ENCODE measurements at regions not wholly inside any gene's neighbourhood (a gene's known extent, or its start where the extent isn't known, plus 50 kb on each side); places are given as distances from the start of the nearest gene placed in this dataset.

DNA sequence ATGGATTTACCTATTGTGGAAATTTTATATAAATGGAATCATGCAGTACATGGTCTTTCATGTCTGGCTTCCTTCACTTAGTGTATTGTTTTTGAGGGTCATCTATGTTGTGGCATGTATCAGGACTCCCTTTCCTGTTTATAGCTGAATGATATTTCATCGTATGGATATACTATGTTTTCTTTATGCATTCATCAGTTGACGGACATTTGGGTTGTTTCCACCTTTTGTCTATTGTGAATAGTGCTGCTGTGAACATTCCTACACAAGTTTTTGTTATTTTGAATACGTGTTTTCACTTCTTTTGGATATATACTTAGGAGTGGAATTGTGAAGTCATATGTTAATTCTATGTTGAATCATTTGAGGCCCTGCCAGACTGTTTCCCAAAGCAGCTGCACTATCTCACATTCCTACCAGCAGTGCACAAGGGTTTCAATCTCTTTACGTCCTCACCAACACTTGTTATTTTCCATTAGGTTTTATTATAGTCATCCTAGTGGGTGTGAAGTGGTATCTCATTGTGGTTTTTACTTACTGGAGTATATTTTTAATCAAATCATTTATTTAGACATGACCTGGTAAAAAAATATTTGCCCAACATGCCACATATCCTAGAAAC is 262.7 kb downstream of the DLEU7 start:
- intact Hi-C loops (cut with DNase I): no loop called here
- 40 to 46% (median 41%) methylated on average over 4 of the region's 4 CpGs for WGBS, 3 donors
- no peaks in the 10 kb centered on the region for H3K36me3 ChIP-seq

GRCh38 chr13:50581586-50582196 is 261.8 kb downstream of the DLEU7 start:
- Histone ChIP-seq H3K9me3 (no peaks in the 10 kb centered on the region), H3K27ac (no peak overlapping the region), H3K4me1 (ENCODE audit: insufficient read depth) (no peaks in the 10 kb centered on the region), H3K4me3 (no peak overlapping the region), H3K27me3 (no peaks in the 10 kb centered on the region), H3K36me3 (no peaks in the 10 kb centered on the region)
- TF ChIP-seq EP300 (IDR thresholded peaks at IDR 0.05): no peak
- no peak for TF ChIP-seq CTCF (IDR thresholded peaks at IDR 0.05)
- no peak for TF ChIP-seq POLR2A (IDR thresholded peaks at IDR 0.05)
- 82 to 97% (median 88%) methylated on average over 1 of the region's 1 CpG for WGBS, 3 donors
- no peak for DNase-seq
- intact Hi-C loops (cut with DNase I): no loop called here

More for the DNA sequence above, 262.7 kb downstream of the DLEU7 start:
- DNase-seq: no peak
- Histone ChIP-seq H3K4me3 (no peak overlapping the region), H3K27me3 (no peaks in the 10 kb centered on the region), H3K4me1 (ENCODE audit: insufficient read depth) (no peaks in the 10 kb centered on the region), H3K9me3 (no peaks in the 10 kb centered on the region), H3K27ac (no peak overlapping the region)
- TF ChIP-seq EP300 (IDR thresholded peaks at IDR 0.05) (no peak), POLR2A (IDR thresholded peaks at IDR 0.05) (no peak), CTCF (IDR thresholded peaks at IDR 0.05) (no peak)

DNA sequence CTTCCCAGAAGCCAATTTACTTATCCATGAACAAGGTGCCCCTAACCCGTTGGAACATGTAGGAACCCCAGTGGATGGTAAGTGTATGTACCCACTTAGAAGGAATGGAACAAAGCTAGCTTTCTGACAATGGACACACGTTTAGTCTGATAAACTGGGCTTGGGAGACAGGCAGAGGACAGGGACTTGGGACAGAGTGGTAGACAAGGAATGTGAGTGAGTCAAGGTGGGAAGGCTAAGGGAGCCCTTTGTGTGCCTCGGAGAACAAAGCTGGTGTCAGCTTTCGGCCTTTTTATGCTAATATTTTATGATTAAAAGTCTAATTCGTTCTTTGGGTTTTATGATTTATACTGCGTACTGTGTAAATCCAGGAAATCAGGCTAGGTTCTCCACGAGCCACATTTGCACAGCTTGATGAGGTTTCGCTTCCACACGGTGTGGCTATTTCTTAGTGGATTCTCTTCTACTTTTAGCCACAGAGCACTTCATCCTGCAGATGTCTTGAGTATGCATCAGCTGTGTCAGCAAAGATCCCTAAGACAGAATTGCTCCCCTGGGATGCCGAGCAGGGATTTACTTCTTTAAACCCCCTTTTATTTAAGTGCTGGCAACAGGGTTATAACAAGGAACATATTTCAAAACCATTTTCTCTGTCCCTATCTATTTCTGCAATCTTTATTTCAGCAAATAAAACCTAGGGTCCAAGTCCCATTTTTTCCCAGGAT is 258.5 kb downstream of the DLEU7 start:
- Histone ChIP-seq H3K27ac (no peak overlapping the region), H3K27me3 (no peaks in the 10 kb centered on the region), H3K4me1 (ENCODE audit: insufficient read depth) (no peaks in the 10 kb centered on the region), H3K4me3 (no peak overlapping the region), H3K9me3 (no peaks in the 10 kb centered on the region), H3K36me3 (no peaks in the 10 kb centered on the region)
- 74 to 78% (median 77%) methylated on average over 10 of the region's 10 CpGs for WGBS, 3 donors
- no peak for TF ChIP-seq CTCF (IDR thresholded peaks at IDR 0.05)
- TF ChIP-seq POLR2A (IDR thresholded peaks at IDR 0.05): no peak
- no peak for TF ChIP-seq EP300 (IDR thresholded peaks at IDR 0.05)
- DNase-seq: no peak
- intact Hi-C loops (cut with DNase I): no loop called here

DNA sequence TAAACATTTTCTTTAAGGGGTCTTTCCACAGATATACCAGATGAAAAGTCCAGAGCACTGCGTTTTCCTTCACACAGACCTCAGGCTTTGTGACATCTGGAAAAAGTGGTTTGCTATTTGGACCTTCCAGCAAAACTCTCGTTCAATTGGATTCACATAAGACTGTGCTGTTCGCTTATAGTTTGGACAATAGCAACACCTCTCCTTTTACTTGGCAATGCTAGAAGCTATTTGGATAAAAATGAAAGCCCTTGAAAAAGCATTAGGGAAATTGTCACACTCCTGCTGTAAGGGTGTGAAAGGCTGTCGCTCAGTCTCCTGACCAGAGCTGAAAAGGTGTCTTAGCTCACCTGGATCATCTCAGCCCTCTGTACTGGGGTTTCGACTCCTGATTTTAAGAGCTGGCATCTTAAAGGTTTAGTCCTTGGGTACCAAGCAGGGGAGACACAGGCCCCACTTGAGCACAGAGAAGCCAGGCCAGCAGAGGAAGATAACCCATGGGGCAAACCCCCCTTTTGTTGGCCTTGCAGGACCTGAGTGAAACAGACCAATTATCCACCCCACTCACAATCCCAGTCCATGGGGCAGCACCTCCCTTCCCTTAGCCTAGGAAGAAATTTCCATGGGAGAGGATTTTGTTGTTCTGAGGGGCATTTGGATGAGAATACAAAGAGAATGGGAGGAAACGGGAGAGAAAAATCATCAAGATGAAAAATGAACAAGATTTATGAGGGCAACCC is 257.6 kb downstream of the DLEU7 start:
- H3K36me3 ChIP-seq: no peaks in the 10 kb centered on the region
- no peaks in the 10 kb centered on the region for H3K4me1 ChIP-seq (ENCODE audit: insufficient read depth)
- 65 to 68% (median 68%) methylated on average over 6 of the region's 6 CpGs for WGBS, 3 donors
- H3K27ac ChIP-seq: no peak overlapping the region
- H3K9me3 ChIP-seq: no peaks in the 10 kb centered on the region
- no peak for DNase-seq
- intact Hi-C loops (cut with DNase I): no loop called here
- TF ChIP-seq EP300 (IDR thresholded peaks at IDR 0.05) (no peak), POLR2A (IDR thresholded peaks at IDR 0.05) (no peak), CTCF (IDR thresholded peaks at IDR 0.05) (no peak)
- no peak overlapping the region for H3K4me3 ChIP-seq
- H3K27me3 ChIP-seq: no peaks in the 10 kb centered on the region

All from ovary (tissue), 7 donors.